D721Med (cell line): ENCODE measurements at regions not wholly inside any gene's neighbourhood (a gene's known extent, or its start where the extent isn't known, plus 50 kb on each side); places are given as distances from the start of the nearest gene placed in this dataset.

Experiments used
- DNase-seq: peaks from one replicate; pipeline ENCODE4 v3.0.0; 2011; ENCODE audit warnings: low spot score; ENCODE audit not compliant: insufficient read length
- FAIRE-seq: peaks from 2 replicates; lab custom pipeline; 2011; peaks lifted over from hg19 to GRCh38; lab: Jason Lieb, UNC
- CTCF ChIP-seq: IDR thresholded peaks from 2 replicates; pipeline ENCODE4 v1.5.1; 2012; ENCODE audit warnings: mild to moderate bottlenecking, control low read depth; ENCODE audit not compliant: insufficient read depth; ENCODE audit errors: missing control alignments

- FAIRE-seq = no peak
- DNase-seq = no peak
- TF ChIP-seq CTCF = no peak
These were observed 326.4 kb downstream of the KBTBD8 start for GRCh38 chr3:67324554-67324953.
